Stimulated activated CD8-positive, alpha-beta memory T cell treated with anti-CD3 and anti-CD28 coated beads, Interleukin-7, amount 100 ng/mL, for 1 hour (primary cell): ENCODE measurements at regions not wholly inside any gene's neighbourhood (a gene's known extent, or its start where the extent isn't known, plus 50 kb on each side); places are given as distances from the start of the nearest gene placed in this dataset.

Experiments used
- DNase-seq, 2 donors: peaks; one replicate each; pipeline ENCODE4 v3.0.0-alpha.2; 2020; ENCODE audit warnings: low read depth in 2 of 2

DNA sequence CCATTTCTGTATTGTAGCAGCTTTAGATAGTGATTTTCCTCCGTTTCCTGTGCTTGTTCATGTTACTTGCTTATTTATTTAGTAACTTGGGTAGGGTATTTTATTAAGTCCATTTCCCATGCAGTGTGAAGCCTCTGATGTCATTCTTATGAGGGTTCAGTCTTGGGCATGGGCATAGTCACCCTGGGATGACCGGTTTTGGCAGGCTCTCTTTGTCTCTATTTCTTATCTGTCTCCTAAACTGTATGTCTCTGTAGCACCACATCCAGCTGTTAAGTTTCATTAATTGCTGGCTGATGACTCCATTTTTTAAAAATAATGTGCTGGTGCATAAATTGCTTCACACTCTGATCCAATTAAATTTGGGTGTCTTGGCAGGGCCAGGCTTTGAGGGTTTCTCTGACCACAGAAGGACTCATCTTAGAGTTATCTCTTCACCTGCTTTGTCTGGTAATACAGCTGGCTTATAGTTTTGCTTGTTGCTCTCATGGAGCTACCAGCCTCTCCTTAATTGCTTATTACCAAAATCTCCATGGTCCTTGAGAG, 173.3 kb upstream of the VLDLR start:
- no peak for DNase-seq

DNA sequence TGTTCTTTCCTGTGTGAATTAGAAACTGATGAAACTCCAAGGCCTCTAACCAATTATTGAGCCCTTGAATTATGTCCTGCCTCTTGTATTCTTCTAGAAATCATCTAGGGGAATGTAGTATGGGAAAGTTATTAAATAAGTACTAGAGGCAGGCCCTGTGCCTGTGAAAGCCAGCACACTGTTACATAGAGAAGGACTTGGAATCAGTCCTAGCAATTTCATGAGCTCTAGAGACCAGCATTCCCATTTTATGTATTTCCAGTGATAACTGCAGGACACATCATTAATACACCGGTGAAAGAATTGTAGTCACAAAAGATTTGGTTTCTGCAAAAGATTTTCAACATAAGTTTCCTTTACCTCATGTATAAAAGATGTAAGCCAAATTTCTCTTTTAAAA, 168.5 kb upstream of the VLDLR start:
- no peak for DNase-seq

DNA sequence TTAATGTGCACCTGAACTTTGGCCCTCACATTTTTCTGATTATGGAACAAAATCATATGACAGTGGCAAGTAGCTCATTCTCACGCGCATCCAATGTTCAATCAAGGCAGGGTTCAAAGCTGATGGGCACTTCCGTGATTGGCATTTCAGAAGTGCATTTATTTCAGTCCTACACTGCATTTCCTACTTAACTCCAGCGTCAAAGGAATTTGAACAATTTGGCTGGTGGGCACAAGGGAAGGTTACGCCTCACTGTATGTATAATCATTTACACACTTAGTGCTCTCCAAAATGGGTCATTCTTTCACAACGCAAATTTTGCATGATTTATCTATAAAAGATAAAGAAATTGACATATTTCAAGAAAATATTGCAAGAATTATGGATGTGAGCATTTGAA, 167.9 kb upstream of the VLDLR start:
- no peak for DNase-seq

DNA sequence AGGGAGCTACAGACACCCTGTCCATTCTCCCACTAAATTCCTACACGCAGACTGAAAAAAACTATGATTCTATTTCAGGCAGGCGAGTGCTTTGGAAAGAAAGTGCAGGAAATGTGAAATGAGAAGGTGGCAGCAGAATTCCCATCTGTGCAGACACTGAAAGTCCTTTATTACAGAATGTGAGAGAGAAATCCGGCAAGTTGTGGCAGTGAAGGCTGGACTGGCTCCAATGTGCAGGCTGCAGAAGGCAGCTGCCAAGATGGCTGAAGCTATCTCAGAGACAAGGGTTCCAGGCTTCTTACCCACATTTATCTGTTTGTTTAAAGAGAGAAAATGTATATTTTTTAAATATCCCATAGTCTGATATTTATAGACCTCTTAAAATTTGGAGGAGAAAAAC, 161.8 kb upstream of the VLDLR start:
- DNase-seq, result no peak

DNA sequence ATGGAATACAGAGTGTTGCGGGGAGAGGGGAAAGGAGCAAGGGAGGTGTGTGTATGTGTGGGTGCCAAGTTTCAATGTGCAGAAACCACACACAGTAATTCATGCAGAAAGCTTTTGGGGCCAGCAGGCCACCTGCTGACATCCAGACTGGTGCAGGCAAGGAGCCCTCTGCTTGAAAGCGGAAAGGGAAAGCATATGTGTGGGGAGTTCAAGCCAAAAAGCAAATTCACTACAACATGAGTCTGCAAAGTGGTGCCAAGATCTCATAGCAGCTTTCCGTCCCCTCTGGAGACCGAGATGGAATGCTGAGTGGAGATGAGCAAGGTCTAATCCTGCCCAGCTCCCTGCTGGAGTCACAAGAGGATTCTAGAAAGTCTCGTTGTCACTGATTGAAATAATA, 159.7 kb upstream of the VLDLR start:
- DNase-seq, result no peak

DNA sequence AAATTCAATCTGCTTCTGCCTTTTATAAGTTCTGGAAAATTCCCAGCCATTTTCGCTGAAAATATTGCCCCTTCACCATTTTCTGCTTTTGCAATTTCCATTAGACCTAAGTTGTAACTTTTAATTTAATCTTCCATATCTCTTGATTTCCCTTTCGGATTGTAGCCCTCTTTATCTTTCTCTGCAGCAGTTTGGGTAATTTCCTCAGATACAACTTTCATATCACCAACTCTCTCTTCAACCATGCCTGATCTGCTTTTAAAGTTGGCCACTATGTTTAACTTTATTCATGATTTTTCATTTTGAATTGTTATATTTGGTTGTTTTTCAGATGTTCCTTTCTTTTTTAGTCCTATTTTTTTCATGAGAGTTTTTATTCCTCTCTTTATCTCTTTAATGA, 157.0 kb upstream of the VLDLR start:
- DNase-seq, result no peak

DNA sequence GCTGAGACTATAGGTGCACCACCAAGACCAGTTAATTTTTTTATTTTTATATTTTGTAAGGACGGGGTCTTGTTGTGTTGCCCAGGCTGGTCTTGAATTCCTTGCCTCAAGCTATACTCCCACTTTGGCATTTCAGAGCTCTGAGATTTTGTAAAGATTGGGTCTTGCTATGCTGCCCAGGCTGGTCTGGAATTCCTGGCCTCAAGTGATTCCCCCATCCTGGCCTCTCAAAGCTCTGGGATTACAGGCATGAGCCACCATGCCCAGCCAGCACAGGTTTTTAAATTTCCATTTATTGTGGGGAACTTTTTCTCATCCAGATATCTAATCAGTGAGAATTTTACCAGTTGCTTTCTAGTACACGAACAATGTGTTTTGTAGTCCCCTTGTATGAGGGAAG, 156.1 kb upstream of the VLDLR start:
- DNase-seq, result no peak

DNA sequence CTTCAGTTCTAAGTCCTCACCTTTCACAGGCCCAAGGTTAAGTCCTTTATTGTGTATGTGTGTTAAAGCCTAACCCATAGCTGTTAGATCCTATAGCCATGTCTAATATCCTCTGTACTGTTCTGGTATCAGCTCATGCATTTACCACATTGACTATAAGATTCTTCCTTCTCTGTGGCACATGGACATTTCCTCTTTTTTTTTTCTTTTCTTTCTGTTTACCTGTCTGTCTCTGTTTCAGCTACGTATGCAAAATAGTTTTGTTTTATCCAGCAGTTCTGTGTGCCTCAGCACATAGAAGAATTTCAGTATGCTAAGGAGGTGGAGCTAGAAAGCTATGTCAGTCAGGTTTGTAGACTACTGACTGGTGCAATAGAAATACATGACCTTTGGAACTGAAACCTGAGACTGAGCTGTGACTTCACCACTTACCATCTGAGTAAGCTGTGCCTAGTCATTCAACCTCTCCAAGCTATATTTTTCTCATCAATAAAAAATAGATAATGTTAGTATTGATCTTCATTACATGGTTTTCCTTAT, 155.6 kb upstream of the VLDLR start:
- no peak for DNase-seq

DNA sequence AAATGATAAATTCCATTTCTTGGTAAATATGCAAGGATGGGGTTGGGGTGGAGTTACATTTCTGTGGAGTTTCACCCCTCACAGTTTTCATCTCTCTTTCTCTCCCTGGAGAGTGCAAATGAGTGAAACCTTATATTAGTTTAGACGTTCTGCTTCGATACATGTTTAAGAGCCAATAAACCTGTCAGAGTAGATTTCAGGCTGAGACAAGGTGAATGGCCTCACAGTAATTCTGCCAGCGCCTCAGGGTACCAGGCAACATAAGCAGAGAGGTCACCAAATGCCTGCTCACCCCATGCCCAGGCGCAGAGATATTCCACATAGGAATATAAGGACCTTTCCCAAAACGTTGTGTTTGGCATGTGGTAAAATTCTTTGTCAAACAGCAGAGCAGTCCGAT, 154.9 kb upstream of the VLDLR start:
- DNase-seq, result no peak

DNA sequence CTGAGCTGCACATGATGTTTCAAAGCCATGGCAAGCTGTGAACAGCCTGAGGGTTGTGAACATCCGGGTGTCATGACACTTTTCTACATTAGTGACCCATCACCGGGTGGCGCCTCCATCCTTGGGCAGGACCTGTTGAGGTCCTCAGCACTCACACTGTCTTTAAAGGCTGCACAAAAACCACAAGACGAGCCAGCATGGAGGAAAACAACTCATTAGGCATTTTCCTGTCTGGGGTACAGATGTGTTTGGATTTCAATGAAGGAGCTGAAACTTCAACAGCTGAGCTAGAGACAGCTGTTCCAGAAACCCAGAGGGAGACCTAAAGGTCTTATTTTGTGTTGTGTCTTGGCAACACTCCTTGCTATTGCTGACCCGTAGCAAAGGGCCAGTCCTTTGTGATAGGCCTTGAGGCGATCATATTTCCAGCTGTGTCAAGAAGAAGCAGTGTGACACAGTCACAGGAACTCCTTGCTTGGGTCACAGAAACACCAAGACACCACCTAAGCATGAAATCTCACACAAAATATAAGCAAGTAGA, 151.8 kb upstream of the VLDLR start:
- no peak for DNase-seq

DNA sequence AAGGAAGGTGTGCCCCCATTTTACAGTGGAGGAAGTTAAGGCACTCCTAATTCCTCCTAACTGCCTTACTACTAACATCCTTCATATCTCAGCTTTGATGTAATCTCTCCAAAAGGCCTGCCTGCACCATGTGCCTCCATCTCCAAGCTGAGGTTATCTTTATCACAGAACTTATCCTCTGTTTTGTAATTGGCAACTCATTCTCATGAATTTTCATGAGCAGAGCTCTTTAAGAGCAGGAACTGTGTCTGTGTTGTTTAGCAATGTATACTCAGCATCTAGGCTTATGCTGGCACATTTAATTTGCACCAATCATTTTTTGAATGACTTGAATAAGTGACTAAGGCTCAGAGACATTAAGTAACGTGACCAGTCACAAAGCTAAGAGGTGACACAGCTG, 147.9 kb upstream of the VLDLR start:
- DNase-seq, result no peak

DNA sequence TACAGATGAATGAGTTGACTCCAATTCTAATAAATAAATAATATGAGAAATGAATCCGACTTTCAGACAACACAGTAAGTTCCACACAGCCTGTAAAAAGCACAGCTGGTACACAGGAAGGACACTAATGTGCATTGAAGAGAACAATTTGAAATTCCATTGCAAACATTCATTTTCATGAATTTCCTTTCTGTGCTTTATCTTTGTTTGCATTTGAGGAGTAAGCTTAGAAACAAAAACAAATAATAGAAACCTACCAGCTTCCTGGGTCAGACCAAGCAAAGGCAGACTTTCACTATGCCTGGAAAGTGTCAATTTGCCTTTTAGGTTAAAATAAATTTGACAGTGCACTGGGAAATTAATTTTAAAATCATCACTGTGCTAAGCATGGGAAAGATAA, 143.8 kb upstream of the VLDLR start:
- DNase-seq, result no peak

DNA sequence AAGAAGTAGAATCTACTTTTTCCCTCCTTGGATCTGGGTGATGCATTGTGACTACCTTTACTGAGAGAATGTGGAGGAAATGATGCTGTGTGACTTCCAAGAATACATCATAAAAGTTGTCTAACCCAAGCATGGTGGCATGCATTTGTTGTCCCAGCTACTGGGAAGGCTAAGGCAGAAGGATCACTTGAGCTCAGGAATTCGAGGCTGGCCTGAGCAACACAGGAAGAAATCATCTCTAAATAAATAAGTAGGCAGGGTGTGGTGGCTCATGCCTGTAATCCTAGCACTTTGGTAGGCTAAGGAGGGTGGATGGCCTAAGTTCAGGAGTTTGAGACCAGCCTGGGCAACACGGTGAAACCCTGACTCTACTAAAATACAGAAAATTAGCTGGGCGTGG, 143.2 kb upstream of the VLDLR start:
- no peak for DNase-seq

DNA sequence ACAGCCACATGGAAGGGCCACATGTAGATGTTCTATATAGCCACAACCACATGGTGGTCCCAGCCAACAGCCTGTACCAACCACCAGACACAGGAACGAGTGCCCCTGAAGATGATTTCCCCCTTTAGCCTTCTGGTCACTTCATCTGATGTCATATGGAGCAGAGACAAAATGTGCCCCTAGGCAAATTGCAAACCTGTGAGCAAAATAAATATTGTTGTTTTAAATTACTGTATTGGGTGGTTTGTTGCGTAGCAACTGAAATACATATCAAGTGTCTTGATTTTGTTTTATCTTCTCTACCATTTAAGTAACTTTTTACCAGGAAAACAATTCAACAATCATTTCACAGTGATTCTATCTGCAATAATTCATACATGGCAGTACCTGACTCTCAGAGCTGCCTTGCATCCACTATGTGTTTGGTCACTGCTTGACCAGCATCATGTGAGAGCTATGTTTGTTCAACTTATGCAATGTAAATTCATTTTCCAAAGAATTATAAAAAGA, 142.5 kb upstream of the VLDLR start:
- no peak for DNase-seq

DNA sequence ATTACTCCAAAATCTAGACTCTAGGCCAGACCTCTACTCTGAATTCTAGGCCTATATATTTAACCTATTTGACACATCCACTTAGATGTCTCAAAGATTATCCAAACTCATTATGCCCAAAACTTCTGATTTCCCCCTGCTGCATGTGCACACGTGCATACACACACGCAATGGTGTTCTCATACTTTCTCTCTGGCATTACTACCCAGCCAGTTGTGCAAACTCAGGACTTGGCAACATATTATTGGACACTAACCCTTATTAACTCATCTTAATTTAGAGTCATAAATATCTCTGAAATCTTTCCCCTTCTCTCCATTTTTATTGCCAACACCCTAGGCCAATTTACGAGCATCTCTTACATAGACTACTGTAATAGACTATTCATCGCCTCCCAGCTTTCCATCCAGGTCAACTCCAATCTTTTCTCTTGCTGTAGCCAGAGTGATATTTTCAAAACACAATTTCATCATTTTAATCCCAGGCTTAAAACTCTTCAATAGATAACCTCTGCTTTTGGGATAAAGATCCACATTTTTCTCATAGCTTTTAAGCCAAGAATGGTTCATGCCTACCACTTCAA, 141.2 kb upstream of the VLDLR start:
- no peak for DNase-seq

DNA sequence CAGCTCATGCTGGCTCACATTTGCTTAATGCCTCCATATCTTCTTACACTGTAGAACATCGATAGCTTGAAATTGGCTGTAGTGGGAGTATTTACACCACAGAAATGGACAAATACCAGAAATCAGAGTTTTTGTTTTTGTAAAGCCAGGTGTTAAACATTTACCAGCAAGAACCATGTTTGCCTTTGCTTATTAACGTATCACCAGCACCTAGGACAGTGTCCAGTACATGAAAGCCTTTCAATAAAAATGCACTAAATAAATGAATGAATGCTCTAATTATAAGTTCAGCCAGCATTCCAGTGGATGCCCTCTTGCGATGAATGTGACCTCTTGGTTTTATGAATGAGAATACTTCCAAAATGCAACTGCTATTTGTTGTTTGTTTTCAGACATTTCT, 140.4 kb upstream of the VLDLR start:
- no peak for DNase-seq

DNA sequence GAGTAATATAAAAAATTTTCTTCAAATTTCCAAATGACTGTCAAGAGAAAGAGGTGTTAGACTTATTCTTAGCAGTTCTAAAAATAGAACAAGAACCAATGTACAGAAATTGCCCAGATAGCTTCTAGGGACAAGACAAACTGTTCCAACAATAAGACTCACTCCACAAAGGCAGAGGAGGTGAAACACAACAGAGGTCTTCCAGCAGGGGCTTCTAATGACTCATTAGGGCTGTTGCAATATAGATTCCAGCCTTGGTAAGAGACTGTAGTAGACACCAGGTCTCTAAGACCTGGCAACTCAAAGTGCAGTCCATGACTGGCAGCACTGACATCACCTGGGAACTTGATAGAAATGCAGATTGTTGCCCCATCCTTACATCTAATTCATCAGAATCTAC, 134.6 kb upstream of the VLDLR start:
- no peak for DNase-seq

DNA sequence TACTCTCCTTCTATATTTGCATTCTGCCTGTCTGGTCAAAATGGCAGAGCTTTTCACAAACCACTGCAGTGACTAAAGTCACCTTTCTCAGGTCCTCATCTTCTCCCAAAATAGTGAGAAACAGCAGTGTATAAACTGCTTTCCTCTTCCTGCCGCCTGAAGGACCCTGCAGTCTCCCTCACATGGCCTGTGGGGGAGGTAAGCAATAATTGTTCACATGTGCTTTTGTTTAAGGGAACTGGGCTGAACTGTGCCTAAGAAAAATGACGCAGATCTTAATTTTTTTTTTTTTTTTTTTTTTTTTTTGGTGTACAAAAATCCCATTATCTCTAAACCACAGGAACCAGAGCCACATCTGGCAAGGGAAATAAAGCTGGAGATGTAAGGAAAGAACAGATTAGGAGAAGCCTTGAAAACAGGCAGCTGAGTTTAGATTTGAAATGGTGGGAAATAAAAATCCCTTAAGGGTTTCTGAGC, 131.7 kb upstream of the VLDLR start:
- no peak for DNase-seq

DNA sequence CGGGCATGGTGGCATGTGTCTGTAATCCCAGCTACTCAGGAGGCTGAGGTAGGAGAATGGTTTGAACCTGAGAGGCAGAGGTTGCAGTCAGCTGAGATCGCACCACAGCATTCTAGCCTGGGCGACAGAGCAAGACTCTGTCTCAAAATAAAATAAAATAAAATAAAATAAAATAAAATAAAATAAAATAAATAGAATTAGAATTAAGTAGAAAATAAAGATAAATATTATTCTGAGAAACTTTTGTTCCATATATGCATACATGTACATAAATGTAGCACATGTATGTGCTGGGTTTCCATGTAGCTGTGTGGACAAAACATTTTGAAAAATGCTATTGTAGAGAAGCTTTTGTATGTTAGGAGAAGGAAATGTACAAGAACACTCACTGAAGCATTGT, 129.4 kb upstream of the VLDLR start:
- no peak for DNase-seq

DNA sequence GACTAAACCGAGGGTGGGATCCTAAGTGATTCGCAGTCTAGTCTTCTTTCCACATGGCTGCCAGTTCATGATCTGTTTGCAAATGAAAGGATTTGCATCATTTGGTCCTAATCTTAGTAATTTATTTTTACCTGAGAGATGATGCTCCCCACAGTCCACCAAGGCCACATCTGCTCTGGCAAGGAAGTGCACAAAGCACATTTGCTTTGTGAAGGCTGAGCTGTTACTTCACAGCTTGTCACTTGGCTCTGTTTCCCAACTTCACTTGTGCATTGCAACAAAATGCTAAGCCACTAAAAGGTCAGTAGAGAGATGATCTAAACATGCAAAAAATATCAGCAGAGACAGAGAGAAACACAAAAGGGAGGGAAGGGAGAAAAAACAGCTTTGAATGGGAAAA, 128.5 kb upstream of the VLDLR start:
- DNase-seq, result no peak

DNA sequence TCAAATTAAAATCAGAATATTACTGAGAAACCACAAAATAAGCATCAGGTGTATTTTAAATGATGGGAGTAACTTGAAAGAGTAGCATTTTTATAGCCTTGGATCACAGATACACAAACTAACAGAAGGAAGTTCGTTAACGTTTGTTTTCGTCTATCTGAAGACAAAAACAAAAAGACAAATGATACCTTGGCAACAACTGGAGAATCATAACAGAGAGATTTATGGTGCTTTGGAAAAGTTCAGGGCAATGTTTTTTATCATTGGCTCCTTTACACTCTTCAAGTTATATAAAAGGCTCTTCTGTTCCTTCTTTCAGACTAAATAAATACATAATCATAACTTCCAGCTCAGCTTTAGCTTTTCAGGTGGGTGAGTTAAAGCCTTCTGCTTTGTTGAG, 128.1 kb upstream of the VLDLR start:
- no peak for DNase-seq

DNA sequence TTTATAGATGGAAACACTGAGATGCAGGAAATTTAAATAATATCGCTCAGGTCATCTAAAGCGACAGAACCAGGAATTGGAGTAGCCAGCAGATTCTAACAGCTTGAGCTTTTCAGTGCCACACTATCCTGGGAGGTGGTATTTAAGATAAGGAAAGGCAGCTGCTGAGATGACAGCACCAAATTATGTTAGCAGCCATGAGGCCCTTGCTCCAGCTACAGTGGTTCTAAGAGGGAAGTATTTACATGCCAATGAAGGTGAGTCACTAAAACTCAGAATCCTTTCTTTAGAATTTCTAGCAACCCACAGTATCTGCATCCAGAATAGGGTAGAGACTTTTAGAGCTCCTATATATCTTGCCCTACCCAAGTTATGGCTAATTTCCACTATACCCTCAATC, 127.0 kb upstream of the VLDLR start:
- DNase-seq, result no peak

DNA sequence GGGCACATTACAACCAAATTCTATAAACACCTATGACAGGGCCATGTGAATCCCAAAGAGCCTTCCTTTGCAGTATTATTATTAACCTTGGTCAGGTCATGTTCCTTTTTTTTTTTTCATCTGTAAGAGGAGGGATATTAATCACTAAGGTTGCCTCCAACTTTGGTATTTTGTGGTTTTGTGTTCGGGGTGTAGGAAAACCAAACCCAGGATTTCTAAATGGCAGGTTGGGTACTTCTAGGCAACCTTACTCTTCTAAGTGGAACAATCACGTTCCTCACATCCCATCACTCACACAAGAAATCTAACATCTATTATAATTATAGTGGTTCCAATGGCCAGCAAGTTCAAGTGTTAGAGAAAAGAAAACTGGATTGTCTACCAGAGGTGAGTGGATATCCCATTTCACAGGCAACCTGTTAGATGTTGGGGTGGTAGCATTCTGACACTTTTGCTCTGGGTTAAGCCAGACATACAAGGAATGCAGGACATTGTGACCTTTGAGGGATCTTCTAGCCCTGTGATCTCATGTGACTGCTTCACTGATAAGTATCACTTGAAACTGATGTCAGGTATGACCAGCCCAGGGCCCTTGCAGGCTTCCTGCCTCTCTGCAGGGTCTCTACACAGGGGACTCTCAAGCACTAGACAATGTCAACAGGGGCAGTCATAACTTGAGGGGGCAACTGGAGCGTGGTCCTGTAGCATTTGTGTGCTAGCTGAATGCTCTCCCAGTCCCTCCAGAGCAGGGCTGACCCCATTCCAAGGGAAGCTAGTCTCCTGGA, 126.2 kb upstream of the VLDLR start:
- no peak for DNase-seq
